Activated T-cell treated with anti-CD3 and anti-CD28 coated beads, Interleukin-2, amount 50 U/mL, for 24 hours (primary cell): ENCODE measurements at regions not wholly inside any gene's neighbourhood (a gene's known extent, or its start where the extent isn't known, plus 50 kb on each side); places are given as distances from the start of the nearest gene placed in this dataset.

Source experiments
- DNase-seq: peaks from one replicate; pipeline ENCODE4 v3.0.0-alpha.2; 2020
- H3K27ac Mint-ChIP-seq: 2 replicates; pipeline ENCODE4 v1.8.0; 2020; ENCODE audit warnings: mild to moderate bottlenecking, mixed read lengths
- H3K27me3 Mint-ChIP-seq: 2 replicates; pipeline ENCODE4 v1.8.0; 2020; ENCODE audit warnings: mixed read lengths
- H3K36me3 Mint-ChIP-seq: 2 replicates; pipeline ENCODE4 v1.8.0; 2020; ENCODE audit warnings: low read depth, mixed read lengths
- H3K4me1 Mint-ChIP-seq: 2 replicates; pipeline ENCODE4 v1.8.0; 2020; ENCODE audit warnings: low read depth, mixed read lengths
- H3K4me3 Mint-ChIP-seq: 2 replicates; pipeline ENCODE4 v1.8.0; 2020; ENCODE audit warnings: mild to moderate bottlenecking, moderate library complexity, mixed read lengths
- H3K9me3 Mint-ChIP-seq: 2 replicates; pipeline ENCODE4 v1.8.0; 2020; ENCODE audit warnings: mixed read lengths

- no peaks in the 10 kb centered on the region for H3K36me3 Mint-ChIP-seq
These were observed 710.0 kb downstream of the QKI start for GRCh38 chr6:164124473-164124872.

GRCh38 chr6:164122109-164122508 is 707.6 kb downstream of the QKI start:
- H3K36me3 Mint-ChIP-seq: no peaks in the 10 kb centered on the region
- H3K4me3 Mint-ChIP-seq: no peak overlapping the region
- no peak for DNase-seq
- no peak overlapping the region for H3K27ac Mint-ChIP-seq
- no peaks in the 10 kb centered on the region for H3K4me1 Mint-ChIP-seq
- no peaks in the 10 kb centered on the region for H3K9me3 Mint-ChIP-seq
- H3K27me3 Mint-ChIP-seq: no peaks in the 10 kb centered on the region

More at GRCh38 chr6:164124473-164124872, 710.0 kb downstream of the QKI start:
- no peaks in the 10 kb centered on the region for H3K9me3 Mint-ChIP-seq
- no peak for DNase-seq
- H3K27me3 Mint-ChIP-seq: no peaks in the 10 kb centered on the region
- H3K4me1 Mint-ChIP-seq: no peaks in the 10 kb centered on the region
- H3K4me3 Mint-ChIP-seq: no peak overlapping the region
- H3K27ac Mint-ChIP-seq: no peak overlapping the region

- no peaks in the 10 kb centered on the region for H3K9me3 Mint-ChIP-seq
- H3K36me3 Mint-ChIP-seq: no peaks in the 10 kb centered on the region
- H3K4me3 Mint-ChIP-seq: no peak overlapping the region
- no peaks in the 10 kb centered on the region for H3K4me1 Mint-ChIP-seq
- no peak overlapping the region for H3K27ac Mint-ChIP-seq
- no peak for DNase-seq
- H3K27me3 Mint-ChIP-seq: no peaks in the 10 kb centered on the region
These were observed 707.0 kb downstream of the QKI start for GRCh38 chr6:164121527-164121926.

GRCh38 chr6:164114651-164115050 is 700.1 kb downstream of the QKI start:
- DNase-seq: no peak
- Mint-ChIP-seq H3K9me3 (peaks cover 3% of the 10 kb centered on the region), H3K4me3 (no peak overlapping the region), H3K36me3 (no peaks in the 10 kb centered on the region), H3K4me1 (no peaks in the 10 kb centered on the region), H3K27ac (no peak overlapping the region), H3K27me3 (peaks cover 29% of the 10 kb centered on the region)

- Mint-ChIP-seq H3K4me1 (peaks cover 2% of the 10 kb centered on the region), H3K27me3 (peaks cover 34% of the 10 kb centered on the region), H3K27ac (no peak overlapping the region), H3K4me3 (no peak overlapping the region), H3K9me3 (peaks cover 3% of the 10 kb centered on the region), H3K36me3 (no peaks in the 10 kb centered on the region)
- DNase-seq: no peak
These were observed 699.5 kb downstream of the QKI start for GRCh38 chr6:164114051-164114450.

GRCh38 chr6:164113637-164114036 is 699.1 kb downstream of the QKI start:
- H3K4me1 Mint-ChIP-seq: peaks cover 2% of the 10 kb centered on the region
- DNase-seq: no peak
- H3K27me3 Mint-ChIP-seq: peaks cover 38% of the 10 kb centered on the region
- no peak overlapping the region for H3K27ac Mint-ChIP-seq
- no peaks in the 10 kb centered on the region for H3K36me3 Mint-ChIP-seq
- H3K4me3 Mint-ChIP-seq: no peak overlapping the region
- H3K9me3 Mint-ChIP-seq: peaks cover 3% of the 10 kb centered on the region

GRCh38 chr6:164109770-164110140 is 695.2 kb downstream of the QKI start:
- H3K36me3 Mint-ChIP-seq: no peaks in the 10 kb centered on the region
- DNase-seq: no peak
- no peak overlapping the region for H3K4me3 Mint-ChIP-seq
- peaks cover 2% of the 10 kb centered on the region for H3K4me1 Mint-ChIP-seq
- no peak overlapping the region for H3K27ac Mint-ChIP-seq
- H3K9me3 Mint-ChIP-seq: peaks cover 3% of the 10 kb centered on the region
- peaks cover 47% of the 10 kb centered on the region for H3K27me3 Mint-ChIP-seq

GRCh38 chr6:164108869-164109769 is 694.6 kb downstream of the QKI start:
- peaks cover 3% of the 10 kb centered on the region for H3K9me3 Mint-ChIP-seq
- peaks cover 2% of the 10 kb centered on the region for H3K4me1 Mint-ChIP-seq
- H3K4me3 Mint-ChIP-seq: no peak overlapping the region
- no peaks in the 10 kb centered on the region for H3K36me3 Mint-ChIP-seq
- peaks cover 47% of the 10 kb centered on the region for H3K27me3 Mint-ChIP-seq
- H3K27ac Mint-ChIP-seq: no peak overlapping the region
- no peak for DNase-seq

GRCh38 chr6:164108092-164108491 is 693.6 kb downstream of the QKI start:
- DNase-seq: no peak
- Mint-ChIP-seq H3K27me3 (peaks cover 42% of the 10 kb centered on the region), H3K4me3 (no peak overlapping the region), H3K9me3 (peaks cover 3% of the 10 kb centered on the region), H3K27ac (no peak overlapping the region), H3K4me1 (peaks cover 2% of the 10 kb centered on the region), H3K36me3 (no peaks in the 10 kb centered on the region)

- H3K27ac Mint-ChIP-seq: no peak overlapping the region
- H3K36me3 Mint-ChIP-seq: no peaks in the 10 kb centered on the region
- no peak for DNase-seq
- peaks cover 3% of the 10 kb centered on the region for H3K9me3 Mint-ChIP-seq
- H3K4me1 Mint-ChIP-seq: peaks cover 2% of the 10 kb centered on the region
- H3K27me3 Mint-ChIP-seq: peaks cover 43% of the 10 kb centered on the region
- H3K4me3 Mint-ChIP-seq: no peak overlapping the region
These were observed 692.9 kb downstream of the QKI start for GRCh38 chr6:164107297-164107995.

GRCh38 chr6:164106345-164106769 is 691.8 kb downstream of the QKI start:
- Mint-ChIP-seq H3K27me3 (peaks cover 42% of the 10 kb centered on the region), H3K4me3 (no peak overlapping the region), H3K27ac (no peak overlapping the region), H3K36me3 (no peaks in the 10 kb centered on the region), H3K4me1 (peaks cover 2% of the 10 kb centered on the region), H3K9me3 (no peaks in the 10 kb centered on the region)
- no peak for DNase-seq

GRCh38 chr6:164105705-164106104 is 691.2 kb downstream of the QKI start:
- Mint-ChIP-seq H3K36me3 (no peaks in the 10 kb centered on the region), H3K4me1 (peaks cover 2% of the 10 kb centered on the region), H3K27ac (no peak overlapping the region), H3K27me3 (peaks cover 37% of the 10 kb centered on the region), H3K9me3 (no peaks in the 10 kb centered on the region), H3K4me3 (no peak overlapping the region)
- DNase-seq: no peak

GRCh38 chr6:164104432-164104831 is 689.9 kb downstream of the QKI start:
- H3K27me3 Mint-ChIP-seq: peaks cover 27% of the 10 kb centered on the region
- DNase-seq: no peak
- no peak overlapping the region for H3K4me3 Mint-ChIP-seq
- peaks cover 2% of the 10 kb centered on the region for H3K4me1 Mint-ChIP-seq
- no peaks in the 10 kb centered on the region for H3K36me3 Mint-ChIP-seq
- no peak overlapping the region for H3K27ac Mint-ChIP-seq
- H3K9me3 Mint-ChIP-seq: no peaks in the 10 kb centered on the region

GRCh38 chr6:164102693-164103092 is 688.2 kb downstream of the QKI start:
- Mint-ChIP-seq H3K9me3 (no peaks in the 10 kb centered on the region), H3K4me1 (no peaks in the 10 kb centered on the region), H3K27me3 (peaks cover 12% of the 10 kb centered on the region), H3K27ac (no peak overlapping the region), H3K4me3 (no peak overlapping the region), H3K36me3 (no peaks in the 10 kb centered on the region)
- no peak for DNase-seq

GRCh38 chr6:164101859-164102258 is 687.3 kb downstream of the QKI start:
- Mint-ChIP-seq H3K27ac (no peak overlapping the region), H3K4me3 (no peak overlapping the region), H3K9me3 (no peaks in the 10 kb centered on the region), H3K4me1 (no peaks in the 10 kb centered on the region), H3K36me3 (no peaks in the 10 kb centered on the region), H3K27me3 (peaks cover 10% of the 10 kb centered on the region)
- DNase-seq: no peak
